ENCODE measurements at regions not wholly inside any gene's neighbourhood (a gene's known extent, or its start where the extent isn't known, plus 50 kb on each side); places are given as distances from the start of the nearest gene placed in this dataset.

DNA sequence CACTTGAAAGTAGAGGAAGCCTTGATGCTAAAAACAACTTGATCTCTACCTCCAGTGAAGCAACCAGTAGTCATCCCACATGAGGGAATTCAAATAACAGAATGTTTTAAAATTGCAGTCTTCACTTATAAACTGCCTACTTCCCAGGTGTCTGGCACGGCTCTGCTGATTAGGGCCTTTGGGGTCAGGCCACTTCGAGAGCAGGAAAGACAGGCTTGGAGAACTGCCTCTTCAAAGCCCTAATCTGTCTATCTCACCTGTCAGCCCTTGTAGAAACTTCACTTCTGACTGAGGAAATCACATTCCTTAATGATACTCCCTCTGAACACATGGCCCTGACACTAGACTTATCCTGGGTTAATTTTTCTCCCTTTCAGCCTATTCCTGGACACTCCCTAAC is 458.6 kb downstream of the TENT5A start:
- no peaks in the 10 kb centered on the region for H3K4me1 ChIP-seq (replicated peaks in 1 of 4; ENCODE audit: control insufficient read depth in 3 of 4, insufficient read depth in 4 of 4, low read length in 3 of 4)
- H3K14ac ChIP-seq (ENCODE audit: insufficient read length), result no peak overlapping the region
- H3K27ac ChIP-seq (ENCODE audit: low read depth, low read length), result no peak overlapping the region
- H2BK120ac ChIP-seq (replicated peaks; ENCODE audit: low read depth, low read length), result no peak overlapping the region
- TF ChIP-seq SIRT6 (IDR thresholded peaks at IDR 0.05; ENCODE audit: low read length), result no peak
- no peak for TF ChIP-seq SP4 (IDR thresholded peaks at IDR 0.05; ENCODE audit: low read length)
- no peak for TF ChIP-seq PHF8 (conservative IDR thresholded peaks at IDR 0.05; ENCODE audit: low read depth, low read length)
- no peak for TF ChIP-seq TCF12 (IDR thresholded peaks at IDR 0.05; ENCODE audit: low read depth, low read length)
- no peak for TF ChIP-seq KDM1A (IDR thresholded peaks at IDR 0.05; ENCODE audit: borderline replicate concordance, low read length)
- no peak for TF ChIP-seq KDM4A (IDR thresholded peaks at IDR 0.05; ENCODE audit: low read depth, low read length, severe bottlenecking)
- TF ChIP-seq CBX5 (IDR thresholded peaks at IDR 0.05; ENCODE audit: low read depth, low read length), result no peak
- TF ChIP-seq ASH2L (IDR thresholded peaks at IDR 0.05; ENCODE audit: low read length), result no peak
- TF ChIP-seq JUN (IDR thresholded peaks at IDR 0.05; ENCODE audit: low read depth, low read length), result no peak
- no peak for TF ChIP-seq CTBP2 (IDR thresholded peaks at IDR 0.05; ENCODE audit: borderline replicate concordance, insufficient read depth, insufficient read length, low read length)
- TF ChIP-seq SUZ12 (IDR thresholded peaks at IDR 0.05; ENCODE audit: low read length), result no peak
- POLR2A ChIA-PET (ENCODE audit: partially characterized antibody), result no interaction called here
- no peaks in the 10 kb centered on the region for H3K27me3 ChIP-seq (replicated peaks in 1 of 4; ENCODE audit: control insufficient read depth in 3 of 4, extremely low read depth in 1 of 4, insufficient read depth in 3 of 4, low read length in 3 of 4)
- H4K8ac ChIP-seq (ENCODE audit: extremely low read depth, insufficient read depth, low read length), result no peak overlapping the region
- no peaks in the 10 kb centered on the region for H3K23me2 ChIP-seq (ENCODE audit: low read depth, low read length)
- H3K9ac ChIP-seq (replicated peaks in 1 of 4; ENCODE audit: extremely low read depth in 1 of 4, low read depth in 3 of 4, low read length in 3 of 4), result no peak overlapping the region
- H2BK5ac ChIP-seq (ENCODE audit: low read depth, low read length), result no peak overlapping the region
- no peaks in the 10 kb centered on the region for H3K9me3 ChIP-seq (ENCODE audit: insufficient read depth in 2 of 2, low read depth in 1 of 2, low read length in 1 of 2)
- no peaks in the 10 kb centered on the region for H4K20me1 ChIP-seq (replicated peaks in 1 of 2; ENCODE audit: control insufficient read depth in 1 of 2, insufficient read depth in 2 of 2, low read length in 2 of 2)
- H3K79me1 ChIP-seq (ENCODE audit: low read depth, low read length), result no peaks in the 10 kb centered on the region
- H3K79me2 ChIP-seq (ENCODE audit: control insufficient read depth in 1 of 2, insufficient read depth in 2 of 2, low read length in 2 of 2), result no peaks in the 10 kb centered on the region
- no peak overlapping the region for H2AFZ ChIP-seq (ENCODE audit: low read length)
- H4K91ac ChIP-seq (replicated peaks; ENCODE audit: insufficient read length, low read length), result no peak overlapping the region
- H3K4ac ChIP-seq (replicated peaks; ENCODE audit: insufficient read length, low read depth, low read length), result no peak overlapping the region
- H2AK5ac ChIP-seq (ENCODE audit: low read depth, low read length), result no peak overlapping the region
- no peak overlapping the region for H3K56ac ChIP-seq (replicated peaks; ENCODE audit: insufficient read length, low read depth, low read length)
- WGBS, 2 experiments (ENCODE audit: extremely low coverage in 1 of 2, insufficient coverage in 1 of 2, insufficient read length in 1 of 2, insufficient replicate concordance in 2 of 2, low coverage in 1 of 2, low lambda C conversion rate in 2 of 2, missing lambda C conversion rate in 1 of 2), result 78% methylated on average over 2 of the region's 2 CpGs; no CpG with 5 or more reads in 1 of the 2 experiments
- no peak for FAIRE-seq
- CTCF ChIA-PET (ENCODE audit: partially characterized antibody), result interaction anchor here (0.9 kb wide), 1 partner anchor 510 kb away, joined by 3 read pairs; no protein-coding TSS in a partner anchor
- no peaks in the 10 kb centered on the region for H3K36me3 ChIP-seq (ENCODE audit: control insufficient read depth in 2 of 4, insufficient read depth in 4 of 4, low read length in 3 of 4)
- H3K4me2 ChIP-seq (ENCODE audit: insufficient read depth in 1 of 2, low read depth in 2 of 2, low read length in 2 of 2), result no peak overlapping the region
- no peak overlapping the region for H4K5ac ChIP-seq (ENCODE audit: insufficient read length, low read depth, low read length)
- H2BK12ac ChIP-seq (ENCODE audit: low read depth, low read length), result no peak overlapping the region
- H3K4me3 ChIP-seq (ENCODE audit: extremely low read depth in 1 of 4, insufficient read depth in 2 of 4, low read depth in 3 of 4, low read length in 4 of 4), result no peak overlapping the region
- no peak overlapping the region for H3K23ac ChIP-seq (ENCODE audit: insufficient read length)
- no peak overlapping the region for H2BK20ac ChIP-seq (ENCODE audit: low read length)
- no peak for DNase-seq (ENCODE audit: low read depth in 1 of 2, low spot score in 2 of 2)
- no peak overlapping the region for H3K18ac ChIP-seq (ENCODE audit: extremely low read depth, low read length)
- H2BK15ac ChIP-seq (ENCODE audit: low read length), result no peak overlapping the region

Measured in H1 (cell line).